HG02943 (cell line): ENCODE measurements at regions not wholly inside any gene's neighbourhood (a gene's known extent, or its start where the extent isn't known, plus 50 kb on each side); places are given as distances from the start of the nearest gene placed in this dataset.
"Not testable (repeated sequence)": the region's sequence is repeated elsewhere in the genome, so short reads cannot be mapped to it uniquely, and the experiment has no call there.

Experiments used
- ATAC-seq: cut with Tn5 transposase; IDR thresholded peaks from one replicate; pipeline ENCODE4 v1.9.1; 2021; ENCODE audit warnings: mild to moderate bottlenecking, low read depth, moderate library complexity; ENCODE audit not compliant: unreplicated experiment

DNA sequence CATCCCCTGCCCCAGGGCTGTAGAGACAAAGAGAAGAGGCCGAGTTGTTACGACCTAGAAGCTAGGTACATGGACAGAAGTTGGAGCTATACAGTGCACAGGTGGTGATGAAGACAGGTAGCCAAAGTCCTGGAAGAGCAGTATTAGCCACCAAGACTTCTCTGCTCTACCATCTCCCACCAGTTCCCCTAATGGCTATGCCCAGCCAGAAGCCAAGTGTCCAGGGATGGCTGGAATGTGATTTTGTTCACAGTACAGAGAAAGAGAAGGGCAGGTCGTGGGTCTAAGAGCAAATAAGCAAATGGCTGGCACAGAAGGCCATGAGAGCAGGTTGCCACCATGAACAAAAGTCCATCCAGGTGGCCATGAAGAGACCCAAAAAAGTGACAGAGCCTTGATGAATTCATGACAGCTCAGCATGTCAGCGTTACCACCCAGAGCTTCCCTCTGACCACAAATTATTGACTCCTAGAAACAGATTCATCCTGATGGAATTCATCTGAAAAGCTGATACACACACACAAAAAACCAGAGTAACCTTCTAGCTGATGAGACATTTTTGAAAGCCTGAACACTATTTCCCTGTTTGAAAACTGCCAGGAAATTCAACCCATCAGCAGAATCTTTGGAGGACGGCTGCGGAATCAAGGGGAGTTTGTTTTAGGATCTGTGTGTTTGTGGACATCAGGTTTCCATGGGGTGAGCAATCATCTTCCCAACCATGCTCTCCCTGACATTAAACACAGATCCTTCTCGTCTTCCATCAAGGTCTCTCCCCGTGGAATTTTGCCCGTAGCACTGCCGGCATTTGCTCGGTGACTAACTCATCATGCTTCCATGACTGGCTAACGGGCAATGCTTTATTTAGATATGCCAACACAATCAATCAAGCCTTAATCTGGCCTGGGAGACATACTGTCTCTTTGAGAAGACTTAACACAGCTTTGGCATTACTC is 906.7 kb upstream of the AUTS2 start:
- no peak for ATAC-seq

DNA sequence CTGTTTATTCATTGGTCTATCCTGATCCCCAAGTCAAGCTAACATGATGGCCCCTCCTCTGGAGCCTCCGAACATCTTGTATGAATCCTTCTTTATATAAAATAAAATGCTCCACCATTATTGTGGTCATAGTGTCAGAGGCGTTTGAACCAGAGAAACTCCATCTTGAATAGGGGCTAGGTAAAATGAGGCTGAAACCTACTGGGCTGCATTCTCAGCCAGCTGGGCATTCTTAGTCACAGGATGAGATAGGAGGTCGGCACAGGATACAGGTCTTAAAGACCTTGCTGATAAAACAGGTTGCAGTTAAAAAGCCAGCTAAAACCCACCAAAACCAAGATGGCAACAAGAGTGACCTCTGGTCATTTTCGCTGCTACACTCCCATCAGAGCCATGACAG is 905.8 kb upstream of the AUTS2 start:
- ATAC-seq = no peak

DNA sequence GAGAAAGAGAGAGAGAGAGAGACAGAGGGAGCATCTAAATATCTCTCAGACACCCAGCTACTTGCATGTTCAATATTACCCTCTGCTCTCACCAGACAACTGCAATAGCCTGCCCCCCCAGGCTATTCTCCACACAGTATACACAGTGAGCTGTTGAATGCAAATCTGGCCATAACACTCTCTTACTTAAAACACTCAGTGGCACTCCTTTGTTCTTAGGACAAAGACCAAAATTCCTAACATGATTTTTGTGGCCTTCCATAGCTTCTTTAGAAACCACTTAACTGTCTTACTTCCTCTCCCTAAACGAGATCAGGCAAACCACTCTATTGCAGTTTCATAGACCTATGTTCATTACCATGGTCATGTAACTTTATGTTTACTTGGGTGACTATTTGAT is 903.6 kb upstream of the AUTS2 start:
- no peak for ATAC-seq

DNA sequence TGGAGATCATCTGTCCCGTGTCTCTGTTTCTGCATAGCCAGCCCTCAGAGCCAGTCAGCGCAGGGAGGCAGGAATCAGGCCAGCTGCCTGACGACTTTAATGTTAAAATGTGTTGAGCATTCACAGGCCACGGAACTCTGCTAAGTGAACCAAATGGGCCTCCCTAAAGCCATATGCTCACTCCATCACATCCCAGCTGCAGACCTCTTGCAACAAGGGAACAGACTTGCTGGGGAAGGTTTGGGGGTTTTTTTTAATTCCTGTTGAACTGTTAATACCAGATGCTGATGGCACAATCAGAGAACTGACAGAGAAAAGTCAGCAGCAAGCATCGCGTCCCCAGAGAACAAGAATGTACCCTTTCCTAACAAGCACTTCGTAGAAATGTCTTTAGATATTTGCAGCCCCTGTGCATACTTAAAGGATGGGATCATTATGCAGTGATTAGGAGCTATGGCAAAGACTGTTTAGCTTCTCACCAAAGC is 900.4 kb upstream of the AUTS2 start:
- no peak for ATAC-seq

DNA sequence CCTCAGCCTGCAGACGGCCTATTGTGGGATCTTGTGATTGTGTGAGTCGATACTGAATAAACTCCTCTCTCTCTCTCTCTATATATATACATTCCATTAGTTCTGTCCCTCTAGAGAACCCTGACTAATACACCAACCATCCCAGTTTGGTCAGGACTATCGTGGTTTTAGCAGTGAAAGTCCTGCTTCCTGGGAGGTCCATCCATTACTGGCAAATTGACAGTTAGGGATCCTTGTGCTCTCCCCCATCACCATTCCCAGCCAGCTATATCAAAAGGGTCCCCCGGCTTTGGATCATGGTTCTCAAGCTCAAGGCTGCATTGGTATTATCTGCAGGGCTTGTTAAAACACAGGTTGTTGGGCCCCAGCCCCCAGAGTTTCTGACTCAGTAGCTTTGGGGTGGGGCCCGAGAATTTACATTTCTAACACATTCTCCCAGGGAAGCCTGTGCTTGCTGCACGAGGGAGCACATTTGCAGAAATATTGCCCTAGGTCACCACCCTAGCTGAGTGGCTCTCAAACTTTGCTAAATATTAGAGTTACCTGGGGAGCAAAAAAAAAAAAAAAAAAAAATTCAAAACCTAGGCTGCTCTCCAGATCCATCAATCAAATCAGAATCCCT is 899.1 kb upstream of the AUTS2 start:
- no peak for ATAC-seq

DNA sequence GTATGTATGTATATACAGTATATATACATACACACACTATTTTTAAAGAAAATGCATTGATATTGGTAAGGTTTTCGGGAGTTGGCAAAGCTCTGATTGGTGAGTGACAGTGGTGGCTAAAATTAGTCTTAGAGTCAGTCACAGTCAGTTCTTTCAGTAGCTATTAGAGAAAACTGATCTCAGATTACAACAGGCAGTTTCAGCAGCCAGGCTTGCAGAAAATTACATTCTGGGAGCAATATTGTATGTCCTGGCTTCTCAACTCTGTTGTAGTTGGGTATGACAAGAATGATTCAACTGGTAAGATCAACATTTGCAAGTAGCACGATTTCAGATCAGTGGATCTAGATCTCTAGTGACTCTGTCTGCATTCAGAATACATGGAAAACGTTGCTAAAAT is 897.9 kb upstream of the AUTS2 start:
- no peak for ATAC-seq

DNA sequence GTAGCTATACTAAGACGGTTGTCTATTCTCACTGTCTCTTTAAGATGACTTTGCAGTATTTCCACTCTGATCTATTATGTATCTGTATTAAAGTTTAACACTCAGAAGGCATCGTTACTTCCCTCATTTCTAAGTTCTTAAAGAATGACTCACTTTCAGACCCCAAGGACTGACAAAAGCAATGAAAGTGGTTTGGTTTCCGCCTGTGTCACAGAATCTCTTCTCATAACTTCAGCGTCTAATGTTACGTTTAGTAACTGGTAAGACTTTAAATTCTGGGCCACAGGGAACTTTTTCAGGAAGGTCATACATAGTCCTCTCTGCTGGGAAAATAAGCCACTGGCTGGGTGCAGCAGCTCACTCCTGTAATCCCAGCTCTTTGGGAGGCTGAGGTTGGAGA is 892.0 kb upstream of the AUTS2 start:
- ATAC-seq = no peak

DNA sequence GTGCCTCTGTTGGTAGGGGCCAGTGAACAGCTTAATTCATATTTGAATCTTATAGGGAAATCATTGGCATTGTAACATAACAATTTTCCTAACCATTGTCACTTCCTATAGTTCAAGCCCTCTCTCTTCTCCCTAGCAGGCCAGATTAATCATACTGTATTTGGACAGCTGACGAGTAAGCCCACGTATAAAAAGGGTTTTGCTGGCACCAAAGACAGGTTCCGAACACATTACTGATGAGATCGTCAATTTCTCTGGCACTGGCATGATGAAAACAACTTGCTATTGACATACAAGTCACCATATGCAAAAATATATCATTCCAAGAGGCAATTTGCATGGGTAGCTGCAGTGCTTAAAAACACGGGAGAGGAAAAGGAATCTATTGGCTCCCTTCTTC is 891.1 kb upstream of the AUTS2 start:
- ATAC-seq = no peak

DNA sequence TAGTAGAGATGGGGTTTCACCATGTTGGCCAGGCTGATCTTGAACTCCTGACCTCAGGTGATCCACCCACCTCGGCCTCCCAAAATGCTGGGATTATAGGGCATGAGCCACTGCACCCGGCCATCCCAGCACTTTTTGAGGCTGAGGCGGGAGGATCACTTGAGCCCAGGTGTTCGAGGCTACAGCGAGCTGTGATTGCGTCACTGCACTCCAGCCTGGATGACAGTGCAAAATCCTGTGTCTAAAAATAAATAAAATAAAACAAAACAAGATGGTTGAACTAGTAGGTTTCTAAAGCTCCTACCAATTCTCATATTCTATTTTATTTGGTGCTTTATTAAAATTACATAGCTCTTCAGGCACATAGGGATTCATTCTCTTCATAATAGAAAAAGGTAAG is 890.3 kb upstream of the AUTS2 start:
- ATAC-seq = no peak

DNA sequence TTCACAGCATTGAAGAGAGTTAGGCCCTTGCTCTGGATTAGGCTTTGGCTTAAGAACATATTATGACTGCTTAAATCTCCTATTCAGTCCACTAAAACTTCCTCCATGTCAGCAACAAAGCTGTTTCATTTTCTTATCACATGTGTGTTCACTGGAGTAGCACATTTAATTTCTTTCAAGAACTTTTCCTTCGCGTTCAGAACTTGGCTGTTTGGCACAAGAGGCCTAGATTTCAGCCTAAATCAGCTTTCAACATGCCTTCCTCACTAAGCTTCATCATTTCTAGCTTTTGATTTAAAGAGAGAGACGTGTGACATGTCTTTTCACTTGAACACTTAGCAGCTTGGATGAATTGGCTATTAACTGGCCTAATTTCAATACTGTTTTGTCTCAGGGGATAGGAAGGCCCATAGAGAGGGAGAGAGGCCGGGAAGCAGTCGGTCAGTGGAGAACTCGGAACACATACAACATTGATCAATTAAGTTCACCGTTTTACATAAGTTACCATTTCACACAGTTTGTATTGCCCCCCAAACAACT is 885.2 kb upstream of the AUTS2 start:
- no peak for ATAC-seq

DNA sequence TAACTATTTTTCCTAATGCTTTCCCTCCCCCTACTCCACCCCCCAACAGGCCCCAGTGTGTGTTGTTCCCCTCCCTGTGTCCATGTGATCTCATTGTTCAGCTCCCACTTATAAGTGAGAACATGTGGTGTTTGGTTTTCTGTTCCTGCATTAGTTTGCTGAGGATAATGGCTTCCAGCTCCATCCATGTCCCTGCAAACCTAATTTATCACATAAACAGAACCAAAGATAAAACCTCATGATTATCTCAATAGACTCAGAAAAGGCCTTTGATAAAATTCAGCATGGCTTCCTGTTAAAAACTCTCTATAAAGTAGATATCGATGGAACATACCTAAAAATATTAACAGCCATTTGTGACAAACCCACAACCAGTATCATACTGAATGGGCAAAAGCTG is 884.1 kb upstream of the AUTS2 start:
- ATAC-seq = not testable (repeated sequence)

DNA sequence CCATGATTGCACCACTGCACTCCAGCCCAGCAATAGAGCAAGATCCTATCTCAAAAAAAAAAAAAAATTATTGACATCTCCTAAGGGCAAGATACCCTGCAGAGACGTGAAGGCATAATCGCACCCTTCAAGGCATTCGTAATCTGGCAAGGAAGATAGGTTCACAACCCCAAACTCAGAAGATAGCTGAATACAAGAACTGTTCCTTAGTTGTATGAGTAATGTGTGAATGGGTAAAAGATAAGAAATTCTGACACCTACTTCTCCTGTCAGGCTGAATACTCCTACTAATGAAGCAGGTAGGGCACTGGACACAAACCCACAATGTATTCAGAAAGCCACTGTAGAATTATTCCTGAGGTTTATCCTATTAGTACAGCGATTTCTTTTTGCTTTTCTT is 882.4 kb upstream of the AUTS2 start:
- no peak for ATAC-seq

DNA sequence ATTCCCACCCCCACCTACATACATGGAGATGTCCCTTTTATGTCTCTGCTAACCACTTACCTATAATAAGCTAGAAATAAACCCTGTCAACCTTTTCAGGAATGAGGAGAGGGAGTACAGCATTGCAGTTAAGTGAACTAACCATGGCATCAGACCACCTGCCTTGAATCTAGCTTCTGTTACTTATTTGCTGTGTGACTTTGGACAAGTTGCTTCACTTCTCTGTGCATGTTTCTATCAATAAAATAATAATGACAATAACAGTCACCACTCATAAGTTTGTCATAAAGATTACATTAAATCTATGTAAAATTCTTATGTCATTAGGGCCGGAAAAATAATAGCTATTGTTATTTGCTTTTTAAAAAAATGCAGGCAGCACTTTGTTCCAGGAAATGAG is 881.1 kb upstream of the AUTS2 start:
- ATAC-seq = no peak

DNA sequence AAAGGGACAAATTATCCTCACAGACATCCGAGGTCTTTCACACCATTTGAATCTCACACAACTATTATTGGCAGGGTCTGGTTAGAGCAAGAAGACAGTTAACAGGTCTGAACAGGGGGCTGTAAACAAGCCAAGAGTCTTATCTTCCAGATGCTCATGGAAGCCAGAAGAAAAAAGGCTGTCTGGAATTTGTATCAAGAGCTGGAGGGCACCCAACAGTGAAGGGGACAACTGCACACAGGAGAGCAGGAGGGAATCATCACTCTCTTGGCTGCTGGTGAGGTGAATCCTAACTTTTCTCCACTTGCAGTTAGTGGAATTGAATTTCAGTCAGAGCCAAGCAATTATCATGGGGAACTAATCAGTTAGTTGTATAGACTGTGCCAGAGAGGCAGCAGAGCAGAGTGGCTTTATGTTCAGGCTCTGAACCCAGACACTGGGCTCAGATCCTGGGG is 880.2 kb upstream of the AUTS2 start:
- ATAC-seq = no peak

DNA sequence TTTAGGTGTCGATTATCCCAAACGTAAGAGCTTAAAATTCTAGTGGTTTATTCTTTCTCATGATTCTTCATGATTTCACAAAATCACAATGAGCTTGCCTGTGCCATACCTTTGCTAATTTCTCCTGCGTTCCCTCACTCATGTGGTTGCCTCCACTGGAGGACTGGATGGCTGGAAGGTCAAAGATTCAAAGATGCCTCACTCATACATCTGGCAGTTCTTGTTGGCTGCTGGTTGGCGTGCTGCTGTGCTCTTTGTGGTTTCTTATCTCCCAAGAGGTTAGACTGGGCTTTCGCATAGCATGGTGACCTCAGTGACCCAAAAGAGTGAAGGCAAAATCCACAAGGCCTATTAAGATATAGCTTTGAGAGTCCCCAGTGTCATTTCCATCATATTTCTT is 877.6 kb upstream of the AUTS2 start:
- ATAC-seq = no peak

DNA sequence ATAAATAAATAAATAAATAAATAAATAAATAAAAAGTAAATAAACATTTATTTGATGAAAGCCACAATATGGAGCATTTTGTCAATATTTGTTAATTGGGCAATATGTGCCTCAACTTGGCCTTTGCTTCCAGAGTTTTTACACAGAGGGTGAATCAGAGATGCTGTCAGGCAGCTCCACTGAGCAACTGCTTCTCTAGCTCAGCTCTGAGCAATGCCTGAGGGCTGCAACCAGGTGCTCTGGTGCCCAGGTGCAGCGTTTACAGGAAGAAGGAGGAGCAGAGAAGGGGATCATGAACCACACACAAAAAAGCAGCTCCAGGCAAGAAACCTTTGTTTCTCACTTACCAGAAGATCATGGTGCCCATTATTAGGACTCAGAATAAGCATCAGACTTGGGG is 876.2 kb upstream of the AUTS2 start:
- no peak for ATAC-seq

DNA sequence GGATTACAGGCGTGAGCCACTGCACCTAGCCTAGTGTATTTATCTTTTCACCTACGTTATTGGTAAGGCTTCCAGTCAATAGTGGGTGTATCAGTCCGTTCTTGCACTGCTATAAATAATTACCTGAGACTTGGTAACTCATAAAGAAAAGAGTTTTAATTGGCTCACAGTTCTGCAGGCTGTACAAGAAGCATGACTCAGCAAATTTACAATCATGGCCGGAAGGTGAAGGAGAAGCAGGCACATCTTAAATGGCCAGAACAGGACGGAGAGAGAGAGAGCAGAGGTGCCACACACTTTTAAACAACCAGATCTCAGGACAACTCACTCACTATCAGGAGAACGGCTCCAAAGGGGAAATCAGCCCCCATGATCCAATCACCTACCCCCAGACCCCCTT is 873.3 kb upstream of the AUTS2 start:
- no peak for ATAC-seq

DNA sequence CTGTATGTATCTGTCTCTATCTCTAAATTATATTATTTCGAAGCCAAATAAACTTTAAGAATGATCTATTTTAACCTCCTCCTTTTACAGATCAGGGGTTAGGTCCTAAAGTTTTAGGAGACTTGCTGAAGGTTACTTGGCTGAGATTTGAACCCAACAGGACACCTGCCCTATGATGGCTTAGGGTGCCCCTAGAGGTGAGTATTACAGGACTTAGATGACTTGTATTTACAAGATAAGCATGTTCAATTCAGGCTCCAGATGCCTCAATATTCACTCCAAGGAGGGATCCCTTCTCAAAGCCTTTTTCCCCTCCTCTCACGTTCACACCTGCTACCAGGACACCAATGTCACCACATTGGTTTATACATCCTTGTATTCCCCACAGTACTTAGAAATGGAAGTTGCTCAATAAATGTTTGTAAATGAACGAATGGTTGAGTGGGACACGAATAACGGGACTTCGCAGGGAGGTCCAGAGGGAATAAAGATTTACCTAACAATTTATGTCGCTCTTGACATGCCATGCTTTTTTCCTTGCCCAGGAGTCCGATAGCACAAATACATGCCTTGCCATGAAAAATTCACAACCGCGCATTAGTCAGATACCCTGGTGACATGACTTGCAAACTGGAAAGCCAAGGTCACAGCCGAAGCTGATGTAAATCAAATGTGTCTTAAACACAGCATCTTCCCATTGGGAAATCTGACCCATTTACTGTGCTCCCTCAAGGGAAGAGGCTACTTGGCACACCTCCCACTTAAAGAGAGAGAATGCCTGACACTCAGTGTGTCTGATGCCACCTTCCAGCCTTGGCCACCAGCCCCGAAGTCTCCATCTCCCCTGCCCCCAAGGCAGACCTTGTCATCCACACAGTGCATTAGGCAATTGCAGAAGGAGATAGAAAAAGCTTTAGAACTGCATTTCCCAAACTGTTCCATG is 872.2 kb upstream of the AUTS2 start:
- no peak for ATAC-seq

DNA sequence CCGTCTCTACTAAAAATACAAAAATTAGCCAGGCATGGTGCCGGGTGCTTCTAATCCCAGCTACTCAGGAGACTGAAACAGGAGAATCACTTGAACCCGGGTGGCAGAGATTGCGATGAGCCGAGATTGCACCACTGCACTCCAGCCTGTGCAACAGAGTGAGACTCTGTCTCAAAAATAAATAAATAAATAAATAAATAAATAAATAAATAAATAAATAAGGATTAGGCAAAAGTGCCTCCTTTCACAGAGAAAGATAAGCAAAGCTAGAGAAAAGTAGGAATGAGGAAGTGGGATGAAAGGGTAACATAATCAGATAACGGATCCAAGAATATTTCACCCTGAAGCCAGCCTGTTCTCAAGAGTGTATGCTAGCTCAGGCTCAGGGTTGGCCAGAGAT is 869.6 kb upstream of the AUTS2 start:
- not testable (repeated sequence) for ATAC-seq

DNA sequence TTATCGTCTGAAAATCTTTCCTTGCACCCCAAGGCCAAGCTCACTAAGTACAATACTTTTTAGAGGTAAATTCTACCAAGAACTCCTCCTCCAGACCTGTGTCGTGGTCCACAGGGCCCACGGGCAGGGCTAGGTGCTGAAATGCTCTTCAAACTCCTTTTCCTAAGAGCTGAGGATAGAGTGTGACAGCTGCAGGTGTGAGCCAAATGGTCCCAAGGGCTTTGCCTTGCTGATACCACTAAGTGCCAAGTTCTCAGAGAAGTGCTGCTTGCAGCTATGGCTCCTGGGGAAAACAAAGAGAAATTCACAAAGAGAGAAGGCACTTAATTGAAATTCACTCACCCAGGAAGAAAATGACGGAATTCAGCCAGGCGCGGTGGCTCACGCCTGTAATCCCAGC is 868.9 kb upstream of the AUTS2 start:
- ATAC-seq = no peak
